ENCODE measurements at regions not wholly inside any gene's neighbourhood (a gene's known extent, or its start where the extent isn't known, plus 50 kb on each side); places are given as distances from the start of the nearest gene placed in this dataset.
A peak's percentile ranks its signal among the peaks of the same experiment; 100 is the strongest.

- Mint-ChIP-seq H3K4me1 (ENCODE audit: low read depth) (peaks cover 28% of the 10 kb centered on the region), H3K27ac (no peak overlapping the region)
- no peak for TF ChIP-seq CTCF (IDR thresholded peaks at IDR 0.05)
Observed at GRCh38 chrX:15952212-15952611, 97.6 kb upstream of the AP1S2 start.

GRCh38 chrX:15948318-15948660, 93.7 kb upstream of the AP1S2 start:
- Mint-ChIP-seq H3K9me3 (no peaks in the 10 kb centered on the region), H3K27me3 (ENCODE audit: insufficient read depth) (no peaks in the 10 kb centered on the region), H3K27ac (peak overlapping the region; percentile 74), H3K4me1 (ENCODE audit: low read depth) (peaks cover 26% of the 10 kb centered on the region), H3K4me3 (peak overlapping the region; percentile 79), H3K36me3 (ENCODE audit: low read depth) (no peaks in the 10 kb centered on the region)
- no peak for DNase-seq
- no peak for TF ChIP-seq CTCF (IDR thresholded peaks at IDR 0.05)

More at GRCh38 chrX:15952212-15952611, 97.6 kb upstream of the AP1S2 start:
- no peaks in the 10 kb centered on the region for H3K36me3 Mint-ChIP-seq (ENCODE audit: low read depth)
- DNase-seq, result no peak
- no peak overlapping the region for H3K4me3 Mint-ChIP-seq
- peaks cover 3% of the 10 kb centered on the region; the same call in 1 of the 2 replicates for H3K27me3 Mint-ChIP-seq (ENCODE audit: insufficient read depth)
- no peaks in the 10 kb centered on the region for H3K9me3 Mint-ChIP-seq

- peak overlapping the region; percentile 74 for H3K27ac Mint-ChIP-seq
- H3K9me3 Mint-ChIP-seq, result no peaks in the 10 kb centered on the region
- no peaks in the 10 kb centered on the region for H3K36me3 Mint-ChIP-seq (ENCODE audit: low read depth)
- peak overlapping the region; percentile 79 for H3K4me3 Mint-ChIP-seq
- H3K27me3 Mint-ChIP-seq (ENCODE audit: insufficient read depth), result no peaks in the 10 kb centered on the region
- peak; percentile 55 for DNase-seq
- no peak for TF ChIP-seq CTCF (IDR thresholded peaks at IDR 0.05)
- H3K4me1 Mint-ChIP-seq (ENCODE audit: low read depth), result peaks cover 26% of the 10 kb centered on the region
Observed at GRCh38 chrX:15947648-15948317, 93.2 kb upstream of the AP1S2 start.

GRCh38 chrX:15946783-15947580, 92.4 kb upstream of the AP1S2 start:
- no peak for TF ChIP-seq CTCF (IDR thresholded peaks at IDR 0.05)
- Mint-ChIP-seq H3K9me3 (no peaks in the 10 kb centered on the region), H3K27ac (peak overlapping the region; percentile 74), H3K4me1 (ENCODE audit: low read depth) (peaks cover 26% of the 10 kb centered on the region), H3K27me3 (ENCODE audit: insufficient read depth) (no peaks in the 10 kb centered on the region), H3K36me3 (ENCODE audit: low read depth) (no peaks in the 10 kb centered on the region), H3K4me3 (peak overlapping the region; percentile 79)
- peak; percentile 84 for DNase-seq

GRCh38 chrX:15943391-15943790, 88.8 kb upstream of the AP1S2 start:
- no peak overlapping the region for H3K27ac Mint-ChIP-seq
- no peak overlapping the region for H3K4me3 Mint-ChIP-seq
- H3K36me3 Mint-ChIP-seq (ENCODE audit: low read depth), result no peaks in the 10 kb centered on the region
- H3K27me3 Mint-ChIP-seq (ENCODE audit: insufficient read depth), result no peaks in the 10 kb centered on the region
- no peak for TF ChIP-seq CTCF (IDR thresholded peaks at IDR 0.05)
- H3K4me1 Mint-ChIP-seq (ENCODE audit: low read depth), result peaks cover 20% of the 10 kb centered on the region
- no peak for DNase-seq
- H3K9me3 Mint-ChIP-seq, result no peaks in the 10 kb centered on the region
